OCI-LY3 (cell line): ENCODE measurements at regions not wholly inside any gene's neighbourhood (a gene's known extent, or its start where the extent isn't known, plus 50 kb on each side); places are given as distances from the start of the nearest gene placed in this dataset.

Source experiments
- CTCF ChIP-seq: fragments of 200-600, 300-600 bp; sonication (generic); IDR thresholded peaks from 2 replicates; pipeline ENCODE4 v1.5.1; 2014; ENCODE audit warnings: antibody characterized with exemption, low read length, low read depth
- EZH2phosphoT487 ChIP-seq: fragments of 200-600 bp; shearing (Covaris generic); IDR thresholded peaks from 2 replicates; pipeline ENCODE4 v1.6.1; 2018; ENCODE audit warnings: antibody characterized with exemption, mixed run types, low read depth

- TF ChIP-seq CTCF (no peak), EZH2phosphoT487 (no peak)
These were observed 171.7 kb upstream of the HCCS start for GRCh38 chrX:10939424-10939823.
